ENCODE measurements at regions not wholly inside any gene's neighbourhood (a gene's known extent, or its start where the extent isn't known, plus 50 kb on each side); places are given as distances from the start of the nearest gene placed in this dataset.

- no peak overlapping the region for H3K4me3 Mint-ChIP-seq
- H3K9me3 Mint-ChIP-seq: no peaks in the 10 kb centered on the region
- H3K27ac Mint-ChIP-seq: no peak overlapping the region
- no peak for ATAC-seq (replicated peaks)
- H3K4me1 Mint-ChIP-seq (ENCODE audit: low read depth in 2 of 2): no peaks in the 10 kb centered on the region
- peaks cover 0 to 23% of the 10 kb centered on the region in 2 donors for H3K27me3 Mint-ChIP-seq
- DNase-seq: no peak
- no peaks in the 10 kb centered on the region for H3K36me3 Mint-ChIP-seq (ENCODE audit: insufficient read depth)
These were observed 96.8 kb downstream of the TMEM26 start for GRCh38 chr10:61356354-61356753.

GRCh38 chr10:61355211-61355610 is 98.0 kb downstream of the TMEM26 start:
- no peaks in the 10 kb centered on the region for H3K36me3 Mint-ChIP-seq (ENCODE audit: insufficient read depth)
- ATAC-seq (replicated peaks) (no peak), DNase-seq (no peak)
- H3K4me3 Mint-ChIP-seq: no peak overlapping the region
- H3K27me3 Mint-ChIP-seq: peaks cover 0 to 23% of the 10 kb centered on the region in 2 donors
- H3K4me1 Mint-ChIP-seq (ENCODE audit: low read depth in 2 of 2): no peaks in the 10 kb centered on the region
- H3K9me3 Mint-ChIP-seq: no peaks in the 10 kb centered on the region
- H3K27ac Mint-ChIP-seq: no peak overlapping the region

GRCh38 chr10:61354401-61354975 is 98.7 kb downstream of the TMEM26 start:
- DNase-seq (no peak), ATAC-seq (replicated peaks) (no peak)
- no peak overlapping the region for H3K4me3 Mint-ChIP-seq
- no peak overlapping the region for H3K27ac Mint-ChIP-seq
- no peaks in the 10 kb centered on the region for H3K4me1 Mint-ChIP-seq (ENCODE audit: low read depth in 2 of 2)
- H3K36me3 Mint-ChIP-seq (ENCODE audit: insufficient read depth): no peaks in the 10 kb centered on the region
- H3K27me3 Mint-ChIP-seq: peaks cover 0 to 22% of the 10 kb centered on the region in 2 donors
- H3K9me3 Mint-ChIP-seq: no peaks in the 10 kb centered on the region

- peaks cover 0 to 19% of the 10 kb centered on the region in 2 donors for H3K27me3 Mint-ChIP-seq
- DNase-seq (no peak), ATAC-seq (replicated peaks) (no peak)
- H3K36me3 Mint-ChIP-seq (ENCODE audit: insufficient read depth): no peaks in the 10 kb centered on the region
- H3K4me1 Mint-ChIP-seq (ENCODE audit: low read depth in 2 of 2): no peaks in the 10 kb centered on the region
- no peaks in the 10 kb centered on the region for H3K9me3 Mint-ChIP-seq
- H3K27ac Mint-ChIP-seq: no peak overlapping the region
- no peak overlapping the region for H3K4me3 Mint-ChIP-seq
These were observed 102.4 kb downstream of the TMEM26 start for GRCh38 chr10:61350794-61351193.

- ATAC-seq (replicated peaks) (no peak), DNase-seq (no peak)
- Mint-ChIP-seq H3K4me3 (no peak overlapping the region), H3K27ac (no peak overlapping the region), H3K27me3 (peaks cover 0 to 19% of the 10 kb centered on the region in 2 donors), H3K4me1 (ENCODE audit: low read depth in 2 of 2) (no peaks in the 10 kb centered on the region), H3K36me3 (ENCODE audit: insufficient read depth) (no peaks in the 10 kb centered on the region), H3K9me3 (no peaks in the 10 kb centered on the region)
These were observed 103.1 kb downstream of the TMEM26 start for GRCh38 chr10:61350068-61350467.

- H3K27ac Mint-ChIP-seq: no peak overlapping the region
- H3K27me3 Mint-ChIP-seq: peaks cover 0 to 3% of the 10 kb centered on the region in 2 donors
- no peaks in the 10 kb centered on the region for H3K9me3 Mint-ChIP-seq
- no peaks in the 10 kb centered on the region for H3K36me3 Mint-ChIP-seq (ENCODE audit: insufficient read depth)
- H3K4me1 Mint-ChIP-seq (ENCODE audit: low read depth in 2 of 2): peaks cover 0 to 8% of the 10 kb centered on the region in 2 donors
- no peak for DNase-seq
- ATAC-seq (replicated peaks): no peak
- H3K4me3 Mint-ChIP-seq: no peak overlapping the region
These were observed 106.3 kb downstream of the TMEM26 start for GRCh38 chr10:61346796-61347413.

- Mint-ChIP-seq H3K9me3 (no peaks in the 10 kb centered on the region), H3K4me1 (ENCODE audit: low read depth in 2 of 2) (peaks cover 0 to 8% of the 10 kb centered on the region in 2 donors), H3K36me3 (ENCODE audit: insufficient read depth) (no peaks in the 10 kb centered on the region), H3K27ac (no peak overlapping the region), H3K4me3 (no peak overlapping the region), H3K27me3 (no peaks in the 10 kb centered on the region)
- ATAC-seq (replicated peaks): no peak
- no peak for DNase-seq
These were observed 109.4 kb downstream of the TMEM26 start for GRCh38 chr10:61343796-61344195.

GRCh38 chr10:61342858-61343572 is 110.2 kb downstream of the TMEM26 start:
- Mint-ChIP-seq H3K9me3 (no peaks in the 10 kb centered on the region), H3K36me3 (ENCODE audit: insufficient read depth) (no peaks in the 10 kb centered on the region), H3K4me1 (ENCODE audit: low read depth in 2 of 2) (peaks cover 0 to 8% of the 10 kb centered on the region in 2 donors), H3K27me3 (no peaks in the 10 kb centered on the region), H3K27ac (peak overlapping the region in 1 of 2 donors; percentile 55), H3K4me3 (peak overlapping the region in 1 of 2 donors; percentile 9)
- no peak for ATAC-seq (replicated peaks)
- no peak for DNase-seq

GRCh38 chr10:61341008-61341407 is 112.2 kb downstream of the TMEM26 start:
- no peak for ATAC-seq (replicated peaks)
- DNase-seq: no peak
- Mint-ChIP-seq H3K36me3 (ENCODE audit: insufficient read depth) (no peaks in the 10 kb centered on the region), H3K4me1 (ENCODE audit: low read depth in 2 of 2) (peaks cover 0 to 8% of the 10 kb centered on the region in 2 donors), H3K27me3 (no peaks in the 10 kb centered on the region), H3K27ac (no peak overlapping the region), H3K9me3 (no peaks in the 10 kb centered on the region), H3K4me3 (no peak overlapping the region)

GRCh38 chr10:61338146-61338545 is 115.0 kb downstream of the TMEM26 start:
- DNase-seq: no peak
- H3K4me1 Mint-ChIP-seq (ENCODE audit: low read depth in 2 of 2): peaks cover 0 to 8% of the 10 kb centered on the region in 2 donors

GRCh38 chr10:61337741-61338140 is 115.4 kb downstream of the TMEM26 start:
- Mint-ChIP-seq H3K4me1 (ENCODE audit: low read depth in 2 of 2) (peaks cover 0 to 5% of the 10 kb centered on the region in 2 donors), H3K9me3 (no peaks in the 10 kb centered on the region), H3K4me3 (no peak overlapping the region), H3K36me3 (ENCODE audit: insufficient read depth) (no peaks in the 10 kb centered on the region), H3K27me3 (no peaks in the 10 kb centered on the region), H3K27ac (no peak overlapping the region)
- ATAC-seq (replicated peaks) (no peak), DNase-seq (no peak)

More at GRCh38 chr10:61338146-61338545, 115.0 kb downstream of the TMEM26 start:
- no peaks in the 10 kb centered on the region for H3K9me3 Mint-ChIP-seq
- no peak overlapping the region for H3K27ac Mint-ChIP-seq
- H3K4me3 Mint-ChIP-seq: no peak overlapping the region
- no peaks in the 10 kb centered on the region for H3K36me3 Mint-ChIP-seq (ENCODE audit: insufficient read depth)
- no peak for ATAC-seq (replicated peaks)
- H3K27me3 Mint-ChIP-seq: no peaks in the 10 kb centered on the region

GRCh38 chr10:61336831-61337230 is 116.3 kb downstream of the TMEM26 start:
- no peak overlapping the region for H3K4me3 Mint-ChIP-seq
- no peaks in the 10 kb centered on the region for H3K4me1 Mint-ChIP-seq (ENCODE audit: low read depth in 2 of 2)
- DNase-seq (no peak), ATAC-seq (replicated peaks) (no peak)
- H3K36me3 Mint-ChIP-seq (ENCODE audit: insufficient read depth): no peaks in the 10 kb centered on the region
- no peaks in the 10 kb centered on the region for H3K27me3 Mint-ChIP-seq
- H3K9me3 Mint-ChIP-seq: no peaks in the 10 kb centered on the region
- no peak overlapping the region for H3K27ac Mint-ChIP-seq

GRCh38 chr10:61335359-61335758 is 117.8 kb downstream of the TMEM26 start:
- H3K9me3 Mint-ChIP-seq: no peaks in the 10 kb centered on the region
- no peaks in the 10 kb centered on the region for H3K36me3 Mint-ChIP-seq (ENCODE audit: insufficient read depth)
- ATAC-seq (replicated peaks): no peak
- no peak overlapping the region for H3K27ac Mint-ChIP-seq
- no peaks in the 10 kb centered on the region for H3K4me1 Mint-ChIP-seq (ENCODE audit: low read depth in 2 of 2)
- DNase-seq: no peak
- H3K27me3 Mint-ChIP-seq: peaks cover 0 to 5% of the 10 kb centered on the region in 2 donors
- H3K4me3 Mint-ChIP-seq: no peak overlapping the region

- Mint-ChIP-seq H3K27ac (no peak overlapping the region), H3K36me3 (ENCODE audit: insufficient read depth) (no peaks in the 10 kb centered on the region), H3K4me1 (ENCODE audit: low read depth in 2 of 2) (no peaks in the 10 kb centered on the region), H3K27me3 (peaks cover 0 to 15% of the 10 kb centered on the region in 2 donors), H3K9me3 (peaks cover 0 to 3% of the 10 kb centered on the region in 2 donors), H3K4me3 (no peak overlapping the region)
- ATAC-seq (replicated peaks) (no peak), DNase-seq (no peak)
These were observed 120.6 kb downstream of the TMEM26 start for GRCh38 chr10:61332581-61332980.

Measured in effector memory CD8-positive, alpha-beta T cell (primary cell).